Neutrophil (primary cell): ENCODE measurements at regions not wholly inside any gene's neighbourhood (a gene's known extent, or its start where the extent isn't known, plus 50 kb on each side); places are given as distances from the start of the nearest gene placed in this dataset.

ENCODE experiments used
- H3K27ac ChIP-seq: fragments of 200-600 bp; sonication (generic); 2 replicates; pipeline ENCODE4 v1.5.1; 2016; ENCODE audit warnings: mild to moderate bottlenecking, moderate library complexity
- H3K27me3 ChIP-seq: fragments of 200-600 bp; sonication (generic); 2 replicates; pipeline ENCODE4 v1.6.0; 2016; ENCODE audit warnings: mild to moderate bottlenecking
- H3K36me3 ChIP-seq: fragments of 200-600 bp; sonication (generic); 2 replicates; pipeline ENCODE4 v1.5.1; 2017
- H3K4me1 ChIP-seq, 2 experiments: fragments of 200-600 bp in 1 of 2; sonication (generic) in 1 of 2; 1 replicate in 1 of 2; 2 replicates in 1 of 2; pipeline versions ENCODE4 v1.5.1 to v1.6.1; 2013 to 2016; ENCODE audit warnings: low read depth in 1 of 2, low read length in 1 of 2, mild to moderate bottlenecking in 1 of 2, moderate library complexity in 1 of 2; ENCODE audit not compliant: control insufficient read depth in 1 of 2, insufficient read depth in 1 of 2
- H3K4me3 ChIP-seq, 2 experiments: fragments of 200-600 bp in 1 of 2; sonication (generic) in 1 of 2; 1 replicate in 1 of 2; 2 replicates in 1 of 2; pipeline ENCODE4 v1.5.1; 2013 to 2016; ENCODE audit warnings: low read depth in 1 of 2, low read length in 1 of 2, mild to moderate bottlenecking in 1 of 2, moderate library complexity in 1 of 2
- H3K9me3 ChIP-seq: fragments of 200-600 bp; sonication (generic); 2 replicates; pipeline ENCODE4 v1.5.1; 2016
- CTCF ChIP-seq: fragments of 200-600 bp; sonication (generic); IDR thresholded peaks from 2 replicates; pipeline ENCODE4 v1.5.1; 2016; ENCODE audit warnings: antibody characterized with exemption

GRCh38 chr10:78730754-78731153 is 338.0 kb upstream of the ZMIZ1 start:
- peaks cover 12% of the 10 kb centered on the region for H3K27me3 ChIP-seq
- TF ChIP-seq CTCF, result no peak

GRCh38 chr10:78731675-78732074 is 337.1 kb upstream of the ZMIZ1 start:
- H3K9me3 ChIP-seq, result no peaks in the 10 kb centered on the region
- no peak overlapping the region for H3K4me3 ChIP-seq
- no peak for TF ChIP-seq CTCF

More at GRCh38 chr10:78730754-78731153, 338.0 kb upstream of the ZMIZ1 start:
- H3K36me3 ChIP-seq, result no peaks in the 10 kb centered on the region
- H3K9me3 ChIP-seq, result no peaks in the 10 kb centered on the region
- H3K4me1 ChIP-seq, result no peaks in the 10 kb centered on the region
- no peak overlapping the region for H3K27ac ChIP-seq
- no peak overlapping the region for H3K4me3 ChIP-seq

GRCh38 chr10:78732381-78732780 is 336.4 kb upstream of the ZMIZ1 start:
- Histone ChIP-seq H3K9me3 (no peaks in the 10 kb centered on the region), H3K36me3 (no peaks in the 10 kb centered on the region), H3K27ac (no peak overlapping the region), H3K27me3 (peaks cover 12% of the 10 kb centered on the region), H3K4me3 (no peak overlapping the region), H3K4me1 (no peaks in the 10 kb centered on the region)
- TF ChIP-seq CTCF, result no peak

More at GRCh38 chr10:78731675-78732074, 337.1 kb upstream of the ZMIZ1 start:
- no peaks in the 10 kb centered on the region for H3K4me1 ChIP-seq
- H3K36me3 ChIP-seq, result no peaks in the 10 kb centered on the region
- no peak overlapping the region for H3K27ac ChIP-seq
- H3K27me3 ChIP-seq, result peaks cover 12% of the 10 kb centered on the region

- peaks cover 3% of the 10 kb centered on the region for H3K27me3 ChIP-seq
- H3K36me3 ChIP-seq, result no peaks in the 10 kb centered on the region
- peaks cover 6 to 12% of the 10 kb centered on the region in 2 experiments for H3K4me1 ChIP-seq
- no peak overlapping the region for H3K4me3 ChIP-seq
- no peak for TF ChIP-seq CTCF
- no peak overlapping the region for H3K27ac ChIP-seq
- no peaks in the 10 kb centered on the region for H3K9me3 ChIP-seq
Observed at GRCh38 chr10:78736926-78737630, 331.7 kb upstream of the ZMIZ1 start.

- no peak overlapping the region for H3K27ac ChIP-seq
- no peak overlapping the region for H3K4me3 ChIP-seq
- H3K4me1 ChIP-seq, result peaks cover 8 to 14% of the 10 kb centered on the region in 2 experiments
- H3K36me3 ChIP-seq, result no peaks in the 10 kb centered on the region
- H3K27me3 ChIP-seq, result peaks cover 3% of the 10 kb centered on the region
- no peak for TF ChIP-seq CTCF
- H3K9me3 ChIP-seq, result no peaks in the 10 kb centered on the region
Observed at GRCh38 chr10:78737883-78738856, 330.6 kb upstream of the ZMIZ1 start.
